H1 (cell line): ENCODE measurements at regions not wholly inside any gene's neighbourhood (a gene's known extent, or its start where the extent isn't known, plus 50 kb on each side); places are given as distances from the start of the nearest gene placed in this dataset.

Experiments used
- KDM4A ChIP-seq: IDR thresholded peaks from one replicate; pipeline ENCODE4 v1.7.1; 2012; ENCODE audit warnings: low read depth, mild to moderate bottlenecking, moderate library complexity, low read length, inconsistent platforms; ENCODE audit not compliant: severe bottlenecking
- SIX5 ChIP-seq: IDR thresholded peaks from 2 replicates; pipeline ENCODE4 v1.6.1; 2011; ENCODE audit warnings: mild to moderate bottlenecking, low read depth, low read length
- SP1 ChIP-seq: IDR thresholded peaks from 2 replicates; pipeline ENCODE4 v1.6.1; 2011; ENCODE audit warnings: low read depth, low read length

- TF ChIP-seq KDM4A (no peak), SIX5 (no peak), SP1 (no peak)
These were observed 164.8 kb upstream of the ZC3H12A start (continued) for GRCh38 chr1:37309574-37309973.
